DMS153 (cell line): ENCODE measurements at regions not wholly inside any gene's neighbourhood (a gene's known extent, or its start where the extent isn't known, plus 50 kb on each side); places are given as distances from the start of the nearest gene placed in this dataset.
"Not testable (repeated sequence)": the region's sequence is repeated elsewhere in the genome, so short reads cannot be mapped to it uniquely, and the experiment has no call there.

Source experiments
- DNase-seq: peaks from one replicate; lab custom pipeline; 2025; lab: John Stamatoyannopoulos, UW

- no peak for DNase-seq
Measured at GRCh38 chr5:102617191-102618187, 118.7 kb upstream of the SLCO6A1 start.

DNA sequence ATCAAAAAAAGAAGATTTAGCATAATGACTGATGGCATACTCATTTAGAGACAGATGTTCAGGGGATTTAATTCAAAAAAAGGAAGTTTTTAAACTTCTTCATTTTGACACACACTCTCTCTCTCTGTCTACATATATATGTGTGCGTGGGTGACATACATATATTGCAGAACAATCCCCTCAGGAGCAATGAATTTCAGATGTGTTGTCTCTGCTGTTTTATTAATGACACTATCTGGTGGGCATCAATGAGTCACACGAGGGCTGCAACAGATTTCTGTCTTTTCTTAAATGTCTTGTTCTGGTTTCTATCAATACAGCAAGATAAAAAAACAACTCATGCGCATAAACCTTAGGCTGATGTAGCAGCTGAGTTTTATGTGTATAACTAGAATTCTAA is 123.5 kb upstream of the SLCO6A1 start:
- no peak for DNase-seq

DNA sequence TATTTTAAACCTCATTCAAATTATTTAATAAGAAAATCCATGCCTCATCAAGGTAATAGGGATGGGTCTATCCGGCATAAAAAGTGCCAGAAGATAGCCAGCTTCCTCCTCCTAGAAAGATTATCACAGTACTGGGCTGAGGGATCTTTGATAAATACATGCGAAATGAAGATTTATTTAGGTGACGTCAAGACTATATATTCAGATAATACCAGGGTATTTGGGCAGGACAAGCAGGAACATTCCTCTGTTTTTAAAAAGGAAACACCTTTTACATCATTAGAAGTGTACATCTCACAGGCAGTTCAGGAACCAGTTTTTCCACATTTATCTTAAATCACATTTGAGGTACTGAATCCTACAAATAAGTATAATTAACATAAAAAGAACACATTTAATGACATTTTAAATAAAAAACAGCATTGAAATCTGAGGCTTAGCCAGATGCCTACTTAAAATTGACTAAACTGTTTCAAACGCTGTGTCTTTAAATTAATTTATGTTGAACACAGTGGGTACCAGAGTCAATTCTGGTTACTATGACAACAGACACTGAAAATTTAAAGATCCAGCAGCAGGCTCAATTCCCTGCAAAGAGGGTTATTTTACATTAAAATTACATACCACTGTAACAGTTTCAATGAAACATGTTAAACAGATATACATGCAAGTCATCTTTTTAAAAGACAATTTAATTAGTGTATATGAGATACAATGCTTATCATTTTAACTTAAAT is 124.7 kb upstream of the SLCO6A1 start:
- DNase-seq, result no peak

DNA sequence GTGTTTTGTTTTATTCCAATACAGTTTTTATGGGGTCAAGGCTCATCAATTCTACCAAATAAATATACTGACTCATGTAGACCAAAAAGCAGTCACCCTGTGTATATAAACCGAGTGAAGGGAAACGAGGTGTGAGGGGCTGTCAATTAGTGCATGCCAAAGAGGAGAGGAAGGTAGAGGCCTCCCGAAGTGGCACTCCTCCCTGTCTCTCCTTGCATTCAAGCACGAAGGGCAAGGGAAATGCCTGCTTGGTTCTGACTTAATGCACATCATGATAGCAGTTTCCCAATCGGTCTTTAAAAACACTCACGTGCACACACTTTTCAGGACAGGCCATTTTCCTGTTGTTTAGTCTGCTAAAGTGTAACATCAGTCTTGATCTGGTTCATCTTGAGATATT is 125.6 kb upstream of the SLCO6A1 start:
- DNase-seq, result no peak

GRCh38 chr5:102625468-102625867 is 126.7 kb upstream of the SLCO6A1 start:
- DNase-seq, result no peak

DNA sequence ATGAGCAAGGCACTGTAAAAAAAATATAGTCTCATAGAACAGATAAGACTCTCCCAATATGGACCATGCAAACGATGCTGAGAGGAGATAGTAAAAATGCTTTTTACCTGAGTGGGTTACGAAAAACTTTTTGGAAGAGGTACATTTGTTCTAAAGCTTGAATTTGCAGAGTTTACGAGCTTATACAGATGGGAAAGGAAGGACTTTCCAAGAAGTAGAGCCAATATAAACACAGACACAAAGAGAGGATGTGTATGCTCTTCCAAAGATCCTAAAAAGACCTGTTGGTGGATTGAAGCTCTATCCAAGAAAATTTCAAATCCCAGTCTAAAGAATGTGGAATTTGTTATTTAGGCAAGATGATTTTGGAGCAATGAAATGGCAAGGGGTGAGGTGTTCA is 127.1 kb upstream of the SLCO6A1 start:
- DNase-seq, result no peak

- DNase-seq, result no peak
Measured at GRCh38 chr5:102627315-102627714, 127.8 kb upstream of the PAM start.

- no peak for DNase-seq
Measured at GRCh38 chr5:102628441-102629175, 126.5 kb upstream of the PAM start.

DNA sequence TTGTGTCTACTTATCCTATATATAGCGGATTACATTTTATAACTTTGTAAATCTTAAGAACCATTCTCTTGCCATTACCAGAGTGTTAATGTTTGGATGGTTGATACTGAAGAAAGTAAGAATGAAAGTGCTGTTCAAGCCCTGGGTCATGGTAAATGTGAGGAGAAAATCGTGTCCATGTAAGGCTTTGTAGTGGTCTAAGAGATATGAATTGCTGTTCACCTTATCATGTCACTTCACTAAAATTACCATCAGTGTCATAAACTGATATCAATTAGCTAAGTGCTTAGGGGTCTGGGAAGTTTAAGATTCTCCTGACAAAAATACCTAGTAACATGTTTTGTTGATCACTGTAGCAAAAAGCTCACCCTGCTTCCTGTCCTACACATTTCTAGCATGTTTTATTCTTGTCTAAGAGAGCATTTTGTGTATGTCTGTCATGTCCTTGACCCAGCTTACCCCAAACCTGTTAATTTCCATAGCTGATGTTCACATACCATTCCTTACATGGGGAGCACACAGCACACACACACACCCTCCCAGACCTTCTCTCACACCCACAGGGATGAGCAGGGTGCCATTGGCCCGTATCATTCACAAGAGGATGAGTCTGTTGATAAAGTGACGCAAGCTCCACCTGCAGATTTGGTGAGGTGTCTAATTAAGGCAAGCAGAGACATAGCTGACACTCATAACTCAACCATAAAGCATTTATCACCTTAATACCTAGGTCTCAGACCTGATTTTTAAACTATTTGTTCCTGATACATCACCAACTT is 125.1 kb upstream of the PAM start:
- DNase-seq, result no peak

GRCh38 chr5:102635399-102635798 is 119.7 kb upstream of the PAM start:
- DNase-seq, result not testable (repeated sequence)

DNA sequence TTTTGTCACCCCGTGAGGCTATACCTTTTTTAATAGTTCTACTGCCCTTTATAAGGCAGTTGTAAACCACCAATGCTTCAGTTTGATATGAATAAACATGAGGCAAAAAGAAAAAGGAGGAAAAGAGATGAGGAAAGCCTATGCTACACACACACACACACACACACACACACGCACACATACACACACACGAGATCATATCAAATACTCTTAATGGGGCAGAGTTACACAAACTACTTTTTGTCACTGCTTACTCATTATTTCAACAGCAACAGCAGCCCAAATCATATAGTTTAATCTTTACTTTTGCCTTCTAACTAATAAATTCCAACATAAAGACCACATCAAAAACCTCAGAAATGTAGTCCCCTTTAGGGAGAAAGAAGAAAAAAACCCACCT is 116.8 kb upstream of the PAM start:
- DNase-seq, result no peak

DNA sequence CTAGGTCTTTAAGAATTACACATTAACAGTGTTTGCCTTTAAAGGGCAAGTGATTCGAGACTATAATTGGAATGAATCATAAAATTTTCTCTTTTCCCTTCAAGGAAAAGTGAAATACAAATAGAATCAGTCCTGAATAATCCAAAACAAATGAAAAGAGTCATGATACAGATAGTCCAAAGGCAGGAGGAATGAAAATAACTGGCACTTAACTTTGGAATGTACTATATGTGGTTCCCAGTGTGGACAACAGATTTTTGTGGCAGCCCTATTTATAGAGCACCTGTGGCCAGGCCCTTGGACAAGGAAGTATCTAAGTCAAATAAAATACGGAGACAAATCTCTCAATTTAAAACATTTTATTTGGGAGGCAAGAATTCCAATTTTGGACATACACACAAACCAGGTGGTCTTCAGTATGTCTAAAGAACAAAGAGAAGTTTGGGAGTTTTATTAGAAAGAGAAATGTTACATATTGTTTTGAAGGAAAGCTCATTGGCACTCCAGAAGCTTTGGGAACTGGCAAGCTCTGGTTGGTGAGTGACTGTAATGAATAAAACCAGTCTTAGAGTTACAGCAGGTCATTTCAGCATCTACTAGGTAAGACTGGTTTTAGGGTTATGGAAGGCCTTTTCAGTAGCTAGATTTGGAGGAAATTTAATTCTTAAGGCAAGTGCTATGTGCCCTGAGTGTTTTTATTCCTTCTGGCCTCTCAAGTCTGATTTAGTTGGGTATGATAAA is 116.0 kb upstream of the PAM start:
- no peak for DNase-seq

GRCh38 chr5:102649731-102650130 is 105.4 kb upstream of the PAM start:
- DNase-seq, result no peak

DNA sequence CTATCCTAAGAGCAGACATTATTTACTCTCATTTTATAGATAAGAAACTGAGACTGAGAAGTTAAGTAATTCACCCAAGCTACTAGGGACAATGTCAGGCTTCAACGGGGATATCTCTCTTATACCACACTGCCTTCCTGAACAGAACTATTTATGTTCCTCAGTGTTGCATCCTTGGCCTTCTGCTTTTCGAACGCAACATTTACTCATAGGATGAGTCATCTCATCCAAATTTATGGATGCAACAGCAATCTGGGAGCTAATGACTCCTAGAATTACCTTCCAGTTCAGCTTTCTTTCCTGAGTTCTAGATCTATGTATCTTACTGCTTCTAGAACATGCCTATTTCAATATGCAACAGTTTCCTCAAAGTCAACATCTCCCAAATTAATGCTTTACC is 103.6 kb upstream of the PAM start:
- DNase-seq, result no peak

DNA sequence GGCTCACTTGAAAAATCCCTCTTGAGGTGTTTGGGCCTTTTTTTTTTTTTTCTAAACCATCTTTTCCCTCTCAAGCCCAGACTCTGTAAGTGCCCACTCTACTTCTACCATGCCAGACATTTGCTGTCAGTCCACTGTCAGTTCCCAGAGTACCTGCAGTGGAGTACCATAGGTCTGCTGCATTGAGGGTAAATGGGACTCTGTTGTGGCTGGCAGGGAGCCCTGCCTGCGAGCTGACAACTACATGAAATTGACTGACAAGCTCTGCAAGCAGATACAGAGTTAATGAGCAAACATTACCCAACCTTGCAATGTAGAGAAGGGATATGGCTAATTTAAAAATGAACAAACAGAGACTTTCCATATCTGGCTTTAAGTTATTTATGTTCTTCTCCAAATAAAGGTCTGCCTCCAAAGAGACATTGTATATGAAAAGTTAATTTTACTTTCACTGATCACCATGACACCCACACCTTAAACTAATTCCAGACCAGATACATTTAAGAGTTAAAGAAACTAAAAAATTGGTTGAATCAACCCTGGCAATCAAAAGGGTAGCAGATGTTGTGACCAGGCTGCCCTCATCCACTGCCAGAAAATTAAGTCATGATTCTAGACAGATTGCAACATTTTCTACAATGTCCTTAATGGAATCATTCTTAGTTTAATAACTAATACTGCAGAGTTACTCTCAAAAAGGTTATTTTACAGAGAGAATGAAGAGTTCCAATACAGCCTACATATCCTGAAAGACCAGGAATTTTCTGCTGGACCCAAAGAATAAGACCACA is 100.4 kb upstream of the PAM start:
- peak; percentile 22 for DNase-seq

GRCh38 chr5:102659151-102659550 is 96.0 kb upstream of the PAM start:
- no peak for DNase-seq

DNA sequence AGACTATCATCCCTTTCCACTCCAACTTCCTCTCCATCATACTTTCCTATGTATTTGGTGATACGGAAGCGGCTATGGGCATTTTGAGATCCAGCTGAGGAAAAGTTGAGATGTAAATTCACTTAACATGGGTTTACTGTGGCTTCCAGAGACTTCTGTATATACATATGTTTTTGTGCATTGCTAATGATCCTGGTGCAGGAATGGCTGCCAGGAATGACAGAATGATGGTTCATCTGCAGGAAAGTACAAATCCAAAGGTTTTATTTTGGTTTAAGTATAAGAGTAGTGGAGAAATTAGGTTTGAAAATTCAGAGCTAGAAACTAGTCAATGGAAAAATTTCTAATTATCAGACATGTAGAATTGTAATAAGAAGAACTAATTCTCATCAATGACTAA is 95.0 kb upstream of the PAM start:
- no peak for DNase-seq

DNA sequence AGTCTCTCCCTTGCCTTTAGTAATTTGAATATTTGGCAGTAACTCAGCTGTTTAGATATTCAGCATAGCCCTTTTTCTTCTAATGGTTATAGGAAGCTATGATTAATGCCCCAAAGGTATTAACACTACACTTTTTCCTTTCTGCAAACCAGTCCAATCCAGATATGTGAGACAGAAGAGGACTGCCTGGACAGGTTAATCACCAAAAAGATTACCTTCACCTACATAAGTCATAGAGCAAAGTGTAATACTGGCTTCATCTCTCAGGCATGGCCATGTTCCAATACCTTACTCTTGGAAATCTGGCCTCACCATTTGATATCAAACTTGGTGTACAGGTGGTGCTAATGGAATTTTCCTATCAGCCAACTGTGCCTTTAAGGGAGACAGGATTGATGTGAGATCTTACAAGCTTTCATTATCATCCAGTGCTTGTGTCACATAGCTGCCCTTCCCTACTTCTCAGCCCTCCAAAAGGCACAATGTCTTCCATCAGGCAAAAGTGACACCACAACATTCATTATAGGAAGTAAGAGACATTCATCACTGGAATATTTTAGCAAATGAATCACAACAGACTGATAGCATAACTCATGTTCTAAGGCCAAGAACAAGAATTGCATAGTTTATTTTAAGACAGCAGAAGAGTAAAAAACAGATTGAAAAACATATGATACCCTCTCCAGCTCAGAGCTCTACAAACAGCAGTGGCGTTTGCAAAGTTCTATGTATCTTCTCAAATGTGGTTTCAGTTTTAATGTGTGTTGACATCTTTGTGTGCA is 91.2 kb upstream of the PAM start:
- no peak for DNase-seq

- DNase-seq, result peak; percentile 17
Measured at GRCh38 chr5:102664616-102665335, 90.3 kb upstream of the PAM start.
